ENCODE measurements at regions not wholly inside any gene's neighbourhood (a gene's known extent, or its start where the extent isn't known, plus 50 kb on each side); places are given as distances from the start of the nearest gene placed in this dataset.
"Not testable (repeated sequence)": the region's sequence is repeated elsewhere in the genome, so short reads cannot be mapped to it uniquely, and the experiment has no call there.

GRCh38 chr18:55964171-55964570, 376.2 kb upstream of the TCF4 start:
- no peak for DNase-seq (ENCODE audit: low read depth in 2 of 2)

- DNase-seq (ENCODE audit: low read depth in 2 of 2): no peak
These were observed 365.3 kb upstream of the TCF4 start for GRCh38 chr18:55953326-55953725.

GRCh38 chr18:55951738-55952137, 363.7 kb upstream of the TCF4 start:
- not testable (repeated sequence) for DNase-seq (ENCODE audit: low read depth in 2 of 2)

- DNase-seq (ENCODE audit: low read depth in 2 of 2): no peak
These were observed 362.6 kb upstream of the TCF4 start for GRCh38 chr18:55950379-55951166.

GRCh38 chr18:55934821-55935220, 346.8 kb upstream of the TCF4 start:
- no peak for DNase-seq (ENCODE audit: low read depth in 2 of 2)

GRCh38 chr18:55932675-55933074, 344.7 kb upstream of the TCF4 start:
- DNase-seq (ENCODE audit: low read depth in 2 of 2): no peak

GRCh38 chr18:55927831-55928230, 339.8 kb upstream of the TCF4 start:
- DNase-seq (ENCODE audit: low read depth in 2 of 2): no peak

- DNase-seq (ENCODE audit: low read depth in 2 of 2): no peak
These were observed 337.8 kb upstream of the TCF4 start for GRCh38 chr18:55925772-55926171.

- no peak for DNase-seq (ENCODE audit: low read depth in 2 of 2)
These were observed 332.1 kb upstream of the TCF4 start for GRCh38 chr18:55920063-55920462.

GRCh38 chr18:55918444-55918843, 330.5 kb upstream of the TCF4 start:
- no peak for DNase-seq (ENCODE audit: low read depth in 2 of 2)

- DNase-seq (ENCODE audit: low read depth in 2 of 2): no peak
These were observed 324.9 kb upstream of the TCF4 start for GRCh38 chr18:55912919-55913318.

GRCh38 chr18:55912071-55912470, 324.1 kb upstream of the TCF4 start:
- DNase-seq (ENCODE audit: low read depth in 2 of 2): no peak

GRCh38 chr18:55910296-55910695, 322.3 kb upstream of the TCF4 start:
- no peak for DNase-seq (ENCODE audit: low read depth in 2 of 2)

GRCh38 chr18:55908901-55909366, 320.9 kb upstream of the TCF4 start:
- DNase-seq (ENCODE audit: low read depth in 2 of 2): no peak

- no peak for DNase-seq (ENCODE audit: low read depth in 2 of 2)
These were observed 319.6 kb upstream of the TCF4 start for GRCh38 chr18:55907453-55908175.

GRCh38 chr18:55906536-55906935, 318.5 kb upstream of the TCF4 start:
- DNase-seq (ENCODE audit: low read depth in 2 of 2): no peak

GRCh38 chr18:55903911-55904310, 315.9 kb upstream of the TCF4 start:
- DNase-seq (ENCODE audit: low read depth in 2 of 2): no peak

- DNase-seq (ENCODE audit: low read depth in 2 of 2): no peak
These were observed 312.4 kb upstream of the TCF4 start for GRCh38 chr18:55900380-55900779.

GRCh38 chr18:55897091-55897689, 309.2 kb upstream of the TCF4 start:
- no peak for DNase-seq (ENCODE audit: low read depth in 2 of 2)

GRCh38 chr18:55893948-55894347, 306.0 kb upstream of the TCF4 start:
- no peak for DNase-seq (ENCODE audit: low read depth in 2 of 2)

GRCh38 chr18:55892862-55893813, 305.1 kb upstream of the TCF4 start:
- DNase-seq (ENCODE audit: low read depth in 2 of 2): not testable (repeated sequence)

- no peak for DNase-seq (ENCODE audit: low read depth in 2 of 2)
These were observed 298.9 kb upstream of the TCF4 start for GRCh38 chr18:55886886-55887285.

Measured in stimulated activated CD8-positive, alpha-beta memory T cell treated with anti-CD3 and anti-CD28 coated beads, Interleukin-15, amount 100 ng/mL, for 48 hours (primary cell).